HAP-1 (cell line): ENCODE measurements at regions not wholly inside any gene's neighbourhood (a gene's known extent, or its start where the extent isn't known, plus 50 kb on each side); places are given as distances from the start of the nearest gene placed in this dataset.

Source experiments
- DNase-seq, 2 experiments: peaks; one replicate each; pipeline ENCODE4 v3.0.0-alpha.2; 2016 to 2020; ENCODE audit warnings: low spot score in 2 of 2
- H3K27me3 ChIP-seq: fragments of 250-450 bp; sonication (Bioruptor Pico); 2 replicates; pipeline ENCODE4 v1.5.1; 2020; ENCODE audit warnings: low read depth, mild to moderate bottlenecking, moderate library complexity
- H3K36me3 ChIP-seq: fragments of 250-450 bp; sonication (Bioruptor Pico); replicated peaks from 2 replicates; pipeline ENCODE4 v1.5.1; 2020; ENCODE audit warnings: mild to moderate bottlenecking
- H3K4me1 ChIP-seq: fragments of 250-450 bp; sonication (Bioruptor Pico); 2 replicates; pipeline ENCODE4 v1.5.1; 2020; ENCODE audit warnings: mild to moderate bottlenecking
- H3K4me3 ChIP-seq: fragments of 250-450 bp; sonication (Bioruptor Pico); 2 replicates; pipeline ENCODE4 v1.5.1; 2020; ENCODE audit warnings: mild to moderate bottlenecking, moderate library complexity
- H3K9me3 ChIP-seq: fragments of 250-450 bp; sonication (Bioruptor Pico); 2 replicates; pipeline ENCODE4 v1.5.1; 2020; ENCODE audit warnings: mild to moderate bottlenecking, moderate library complexity
- in situ Hi-C: fragments of 300-500 bp; cut with MboI; formaldehyde crosslinking; loops from 3 replicates; pipeline ENCODE4 v1.14.3; 2020; ENCODE audit warnings: low sequenced_read_pairs, inconsistent platforms, mixed read lengths

GRCh38 chr21:14736672-14737071, 190.6 kb upstream of the SAMSN1 start:
- Histone ChIP-seq H3K4me1 (no peaks in the 10 kb centered on the region), H3K4me3 (no peak overlapping the region), H3K9me3 (no peaks in the 10 kb centered on the region), H3K36me3 (no peaks in the 10 kb centered on the region), H3K27me3 (no peaks in the 10 kb centered on the region)
- in situ Hi-C loops: no loop called here
- DNase-seq: no peak

GRCh38 chr21:14736162-14736561, 190.0 kb upstream of the SAMSN1 start:
- in situ Hi-C loops: no loop called here
- Histone ChIP-seq H3K4me1 (no peaks in the 10 kb centered on the region), H3K36me3 (no peaks in the 10 kb centered on the region), H3K9me3 (no peaks in the 10 kb centered on the region), H3K4me3 (no peak overlapping the region), H3K27me3 (no peaks in the 10 kb centered on the region)
- no peak for DNase-seq

- in situ Hi-C loops: no loop called here
Observed at GRCh38 chr21:14734833-14735232, 188.7 kb upstream of the SAMSN1 start.

GRCh38 chr21:14734191-14734590, 188.1 kb upstream of the SAMSN1 start:
- no peak overlapping the region for H3K4me3 ChIP-seq
- DNase-seq: no peak
- in situ Hi-C loops: no loop called here
- H3K4me1 ChIP-seq: no peaks in the 10 kb centered on the region
- no peaks in the 10 kb centered on the region; the same call in 1 of the 2 replicates for H3K27me3 ChIP-seq
- no peaks in the 10 kb centered on the region for H3K36me3 ChIP-seq
- H3K9me3 ChIP-seq: no peaks in the 10 kb centered on the region

More at GRCh38 chr21:14734833-14735232, 188.7 kb upstream of the SAMSN1 start:
- no peak for DNase-seq
- H3K4me1 ChIP-seq: no peaks in the 10 kb centered on the region
- no peaks in the 10 kb centered on the region for H3K9me3 ChIP-seq
- H3K27me3 ChIP-seq: no peaks in the 10 kb centered on the region; the same call in 1 of the 2 replicates
- H3K4me3 ChIP-seq: no peak overlapping the region
- H3K36me3 ChIP-seq: no peaks in the 10 kb centered on the region

GRCh38 chr21:14725219-14725618, 179.1 kb upstream of the SAMSN1 start:
- H3K4me3 ChIP-seq: no peak overlapping the region
- no peaks in the 10 kb centered on the region for H3K27me3 ChIP-seq
- no peak for DNase-seq
- in situ Hi-C loops: no loop called here
- no peaks in the 10 kb centered on the region for H3K4me1 ChIP-seq
- H3K36me3 ChIP-seq: no peaks in the 10 kb centered on the region
- H3K9me3 ChIP-seq: no peaks in the 10 kb centered on the region

- DNase-seq: no peak
- no peak overlapping the region for H3K4me3 ChIP-seq
- no peaks in the 10 kb centered on the region for H3K36me3 ChIP-seq
- H3K4me1 ChIP-seq: no peaks in the 10 kb centered on the region
- in situ Hi-C loops: no loop called here
- no peaks in the 10 kb centered on the region for H3K9me3 ChIP-seq
- H3K27me3 ChIP-seq: no peaks in the 10 kb centered on the region
Observed at GRCh38 chr21:14722841-14723483, 176.8 kb upstream of the SAMSN1 start.

- Histone ChIP-seq H3K27me3 (no peaks in the 10 kb centered on the region), H3K4me1 (no peaks in the 10 kb centered on the region), H3K9me3 (no peaks in the 10 kb centered on the region), H3K36me3 (no peaks in the 10 kb centered on the region), H3K4me3 (no peak overlapping the region)
- in situ Hi-C loops: no loop called here
- DNase-seq: no peak
Observed at GRCh38 chr21:14720237-14720636, 174.1 kb upstream of the SAMSN1 start.

- H3K4me1 ChIP-seq: no peaks in the 10 kb centered on the region
- no peaks in the 10 kb centered on the region for H3K27me3 ChIP-seq
- H3K4me3 ChIP-seq: no peak overlapping the region
- no peaks in the 10 kb centered on the region for H3K36me3 ChIP-seq
- no peak for DNase-seq
- in situ Hi-C loops: no loop called here
- H3K9me3 ChIP-seq: no peaks in the 10 kb centered on the region
Observed at GRCh38 chr21:14718951-14719350, 172.8 kb upstream of the SAMSN1 start.

GRCh38 chr21:14716761-14717396, 170.8 kb upstream of the SAMSN1 start:
- no peaks in the 10 kb centered on the region for H3K4me1 ChIP-seq
- DNase-seq: no peak
- H3K9me3 ChIP-seq: no peaks in the 10 kb centered on the region
- H3K4me3 ChIP-seq: no peak overlapping the region
- in situ Hi-C loops: no loop called here
- no peaks in the 10 kb centered on the region for H3K36me3 ChIP-seq
- H3K27me3 ChIP-seq: no peaks in the 10 kb centered on the region

GRCh38 chr21:14713109-14713508, 167.0 kb upstream of the SAMSN1 start:
- no peaks in the 10 kb centered on the region for H3K36me3 ChIP-seq
- no peak overlapping the region for H3K4me3 ChIP-seq
- H3K27me3 ChIP-seq: no peaks in the 10 kb centered on the region
- H3K9me3 ChIP-seq: no peaks in the 10 kb centered on the region
- H3K4me1 ChIP-seq: no peaks in the 10 kb centered on the region
- in situ Hi-C loops: no loop called here
- no peak for DNase-seq

- Histone ChIP-seq H3K27me3 (no peaks in the 10 kb centered on the region), H3K4me3 (no peak overlapping the region), H3K4me1 (no peaks in the 10 kb centered on the region), H3K36me3 (no peaks in the 10 kb centered on the region), H3K9me3 (no peaks in the 10 kb centered on the region)
- no peak for DNase-seq
- in situ Hi-C loops: no loop called here
Observed at GRCh38 chr21:14712121-14712715, 166.1 kb upstream of the SAMSN1 start.

GRCh38 chr21:14711287-14711686, 165.2 kb upstream of the SAMSN1 start:
- Histone ChIP-seq H3K36me3 (no peaks in the 10 kb centered on the region), H3K27me3 (no peaks in the 10 kb centered on the region), H3K4me1 (no peaks in the 10 kb centered on the region), H3K9me3 (no peaks in the 10 kb centered on the region), H3K4me3 (no peak overlapping the region)
- in situ Hi-C loops: no loop called here
- DNase-seq: no peak

GRCh38 chr21:14707511-14708020, 161.5 kb upstream of the SAMSN1 start:
- in situ Hi-C loops: no loop called here
- Histone ChIP-seq H3K27me3 (no peaks in the 10 kb centered on the region), H3K4me1 (no peaks in the 10 kb centered on the region)

More at GRCh38 chr21:14707511-14708020, 161.5 kb upstream of the SAMSN1 start:
- DNase-seq: no peak
- H3K36me3 ChIP-seq: no peaks in the 10 kb centered on the region
- H3K4me3 ChIP-seq: no peak overlapping the region
- 0 out of 2 replicates have a peak, but pooled peaks cover 2% of the 10 kb centered on the region for H3K9me3 ChIP-seq
